HG03097 (cell line): ENCODE measurements at regions not wholly inside any gene's neighbourhood (a gene's known extent, or its start where the extent isn't known, plus 50 kb on each side); places are given as distances from the start of the nearest gene placed in this dataset.

Experiments used
- ATAC-seq: cut with Tn5 transposase; IDR thresholded peaks from one replicate; pipeline ENCODE4 v1.9.1; 2021; ENCODE audit not compliant: unreplicated experiment, low FRiP score

DNA sequence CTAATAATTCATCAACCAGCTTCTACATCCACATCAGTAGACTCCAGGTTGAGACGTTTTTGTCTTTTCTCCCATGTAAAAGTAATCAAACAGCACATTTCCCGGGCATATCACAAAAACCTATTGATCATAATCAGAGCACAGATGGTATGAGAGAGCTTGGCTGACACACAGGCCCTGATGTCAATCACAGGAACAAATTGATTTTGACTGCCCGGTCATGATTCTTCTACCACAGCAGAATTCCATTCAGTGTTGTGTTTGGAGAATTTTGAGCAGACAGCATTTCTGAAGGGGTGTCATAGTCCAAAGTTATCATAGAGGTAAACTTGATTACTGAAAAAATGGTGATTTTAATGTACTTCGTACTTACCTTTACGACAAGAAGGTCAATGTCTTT lies 351.1 kb downstream of the ZSWIM6 start:
- ATAC-seq, result no peak

DNA sequence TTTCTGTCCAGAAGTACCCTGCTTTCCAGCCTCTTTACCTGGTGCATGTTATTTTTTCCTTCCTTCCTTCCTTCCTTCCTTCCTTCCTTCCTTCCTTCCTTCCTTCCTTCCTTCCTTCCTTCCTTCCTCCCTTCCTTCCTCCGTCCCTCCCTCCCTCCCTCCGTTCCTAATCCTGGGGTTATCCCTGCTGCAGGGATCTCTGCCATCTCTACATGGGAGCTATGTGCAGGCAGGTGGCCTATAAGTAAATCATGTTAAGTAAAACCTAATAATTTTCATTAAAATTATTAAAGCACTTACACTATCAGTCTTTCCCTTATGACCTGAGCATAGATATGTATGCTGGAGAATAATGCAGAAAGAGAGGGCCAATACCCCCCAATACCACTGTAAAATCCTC lies 351.9 kb downstream of the ZSWIM6 start:
- ATAC-seq, result no peak

DNA sequence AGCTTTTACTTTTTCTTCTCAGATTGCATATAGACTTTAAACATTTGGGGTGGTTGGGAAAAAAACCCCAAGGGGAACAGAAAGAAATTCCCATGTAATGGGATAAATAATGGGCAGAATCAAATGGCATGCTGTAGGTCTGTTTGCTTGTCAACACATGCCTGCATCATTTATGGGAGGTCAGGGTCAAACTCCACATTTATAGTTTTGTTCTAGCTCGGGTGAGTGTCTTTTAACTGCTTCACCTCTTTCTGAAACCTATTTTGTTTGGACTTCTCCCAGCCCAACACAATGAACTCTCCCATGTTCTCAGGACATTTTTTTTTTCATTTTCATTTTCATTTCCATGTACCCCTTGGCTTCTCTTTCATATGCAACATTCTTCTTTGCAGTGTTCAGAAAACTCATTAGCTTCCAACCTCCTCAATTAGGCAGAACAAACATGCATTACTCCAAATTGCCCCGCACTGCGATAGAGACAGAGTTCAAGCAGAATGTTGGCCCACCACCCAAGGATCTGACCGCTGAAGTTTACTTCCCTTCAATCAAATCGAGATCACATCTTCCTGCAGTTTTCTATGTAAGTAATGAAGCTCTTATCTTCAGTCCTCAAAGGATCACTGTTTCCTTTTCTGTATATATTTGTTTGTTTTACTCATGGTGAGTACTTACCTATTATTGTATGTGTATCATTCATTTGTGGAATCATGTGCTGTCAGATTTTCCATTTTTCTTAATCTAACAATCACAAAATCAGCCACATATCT lies 354.6 kb downstream of the ZSWIM6 start:
- no peak for ATAC-seq

DNA sequence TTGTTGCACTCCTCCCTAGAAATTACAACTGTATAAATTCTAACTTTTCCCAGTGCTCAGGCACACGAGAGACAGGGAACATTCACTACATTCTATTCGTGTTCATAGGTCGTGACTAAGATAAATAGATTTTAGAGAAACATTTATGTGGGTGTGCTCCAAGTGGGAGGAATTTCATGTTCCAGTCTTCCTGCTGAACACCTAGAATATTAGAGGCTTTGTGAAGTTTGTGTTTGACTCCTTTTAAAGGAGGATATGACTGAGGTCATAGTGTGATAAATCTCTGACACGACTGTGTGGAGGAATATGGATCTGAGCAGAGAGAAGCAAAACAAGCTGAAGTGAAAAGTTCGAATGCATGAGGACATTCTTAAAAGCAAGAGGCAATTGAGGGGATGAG lies 355.3 kb downstream of the ZSWIM6 start:
- ATAC-seq, result no peak

DNA sequence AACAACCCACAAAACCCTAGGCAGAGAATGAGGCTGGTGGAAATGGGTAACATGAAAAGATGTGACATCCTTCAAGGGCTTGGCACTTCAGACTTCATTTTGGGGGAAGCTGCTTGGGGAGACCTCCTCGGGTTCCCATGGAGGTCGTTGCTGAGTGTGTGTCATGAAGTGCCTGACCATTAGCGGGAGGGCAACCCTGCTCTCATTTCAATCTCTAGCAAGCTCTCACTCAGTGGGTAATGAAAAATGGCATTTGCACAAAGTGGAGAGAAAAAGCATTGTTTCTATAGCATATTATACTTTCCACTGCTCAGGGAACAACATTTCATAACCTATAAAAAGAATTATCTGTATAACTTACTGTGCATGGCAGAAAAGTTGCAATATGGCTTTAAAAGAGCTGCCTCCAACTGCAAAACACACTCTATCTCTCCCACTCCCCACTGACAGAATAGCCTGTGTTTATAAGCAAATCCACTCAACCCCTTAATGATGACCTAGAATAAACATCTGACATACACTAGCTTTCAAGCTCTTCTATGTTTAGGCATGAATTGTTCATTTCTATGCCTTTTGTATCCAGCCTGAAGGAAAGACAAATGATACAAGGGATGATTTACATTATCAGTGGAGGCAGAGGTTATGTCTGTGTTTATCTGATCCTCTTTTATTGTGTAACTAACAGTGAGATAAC lies 357.2 kb downstream of the ZSWIM6 start:
- ATAC-seq, result no peak

GRCh38 chr5:61697809-61698558 lies 365.9 kb downstream of the ZSWIM6 start:
- ATAC-seq, result no peak

DNA sequence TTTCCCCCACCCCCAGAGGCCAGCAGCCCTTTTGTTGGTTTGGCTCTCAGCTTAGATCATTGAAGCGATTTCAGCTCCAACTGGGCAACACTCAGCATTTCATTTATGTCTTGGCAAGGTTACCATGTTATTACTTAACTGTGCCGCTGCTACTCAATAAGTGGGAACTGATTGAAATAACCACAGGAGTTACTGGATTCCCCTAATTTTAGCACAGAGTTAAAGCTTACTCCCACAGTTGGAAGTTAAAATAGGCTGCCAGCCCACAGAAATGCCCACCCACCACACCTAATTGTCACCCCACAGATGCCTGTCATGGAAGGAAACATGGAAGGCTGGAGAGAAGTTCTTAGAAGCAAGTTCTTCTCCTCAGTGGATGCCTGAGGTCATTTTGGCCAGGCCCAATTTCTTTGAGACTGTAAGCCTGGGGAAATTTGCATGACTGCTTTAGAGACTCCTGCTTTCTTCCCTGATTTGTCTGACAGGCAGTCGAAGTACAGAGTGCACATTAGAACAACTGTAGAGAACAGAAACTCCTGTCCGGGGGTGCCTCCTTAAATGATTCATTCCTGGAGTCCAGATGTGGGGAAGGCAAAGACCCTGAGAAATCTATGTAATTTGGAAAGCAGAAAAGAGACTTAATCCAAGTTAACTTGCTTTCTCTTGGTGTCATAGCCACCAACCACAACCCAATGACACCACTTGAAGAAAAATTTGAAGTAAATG lies 370.0 kb downstream of the ZSWIM6 start:
- ATAC-seq, result no peak

DNA sequence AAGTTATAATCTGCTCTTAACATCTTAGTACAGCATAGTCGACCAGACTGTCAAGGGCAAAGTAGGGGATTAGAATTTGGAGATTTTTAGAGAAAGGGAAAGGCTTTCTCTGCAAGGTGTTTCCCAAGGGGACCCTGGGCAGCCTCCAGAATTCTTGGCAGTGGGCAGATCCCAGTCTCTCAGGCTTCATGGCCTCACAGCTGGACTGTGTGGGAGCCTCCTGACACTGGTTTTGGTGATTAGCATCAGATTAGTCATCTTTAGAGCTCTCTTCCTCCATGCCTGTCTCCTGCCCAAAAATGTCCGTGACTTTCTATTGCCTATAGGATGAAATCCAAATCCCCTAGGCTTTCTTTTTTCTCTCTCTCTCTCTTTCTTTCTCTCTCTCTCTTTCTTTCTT lies 370.7 kb downstream of the ZSWIM6 start:
- ATAC-seq, result no peak

DNA sequence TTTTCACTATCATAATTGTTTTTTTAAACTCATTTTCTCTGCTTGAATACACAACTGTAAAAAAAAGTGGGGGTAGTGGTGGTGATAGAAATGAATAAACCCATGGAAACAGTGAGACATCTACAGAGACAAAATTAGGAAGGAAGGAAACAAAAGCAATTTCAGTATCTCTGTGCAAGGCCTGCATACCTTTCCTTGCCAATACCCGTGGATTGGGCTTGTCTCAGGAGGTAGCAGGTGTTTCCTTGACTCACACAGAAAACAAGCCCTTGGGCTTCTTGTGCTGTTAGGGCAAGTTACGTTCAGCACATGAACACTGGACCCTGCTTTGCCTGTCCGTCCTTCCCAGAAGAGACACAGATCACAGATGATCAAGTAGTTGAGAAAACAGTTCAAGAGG lies 372.2 kb downstream of the ZSWIM6 start:
- ATAC-seq, result no peak

DNA sequence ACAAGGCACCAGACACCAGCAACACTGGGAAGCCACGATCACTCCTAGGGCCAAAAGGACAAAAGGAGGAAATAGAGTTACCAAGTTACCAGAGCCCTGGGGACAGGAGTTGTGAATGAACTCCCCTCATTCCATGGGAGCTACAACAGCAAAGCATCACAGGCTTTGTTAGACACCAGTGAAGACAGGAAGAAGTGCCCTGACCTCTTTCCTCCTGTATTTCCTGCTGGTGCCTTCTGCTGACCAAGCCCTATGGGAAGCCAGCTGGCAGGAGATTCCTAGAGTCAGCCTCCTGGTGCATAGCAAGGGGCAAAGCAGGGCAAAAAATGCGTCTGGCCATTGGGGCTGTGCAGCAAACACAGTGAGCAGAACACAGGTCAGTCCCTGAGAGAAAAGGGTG lies 374.7 kb downstream of the ZSWIM6 start:
- ATAC-seq, result no peak

GRCh38 chr5:61719124-61719523 lies 387.1 kb downstream of the ZSWIM6 start:
- ATAC-seq, result no peak

DNA sequence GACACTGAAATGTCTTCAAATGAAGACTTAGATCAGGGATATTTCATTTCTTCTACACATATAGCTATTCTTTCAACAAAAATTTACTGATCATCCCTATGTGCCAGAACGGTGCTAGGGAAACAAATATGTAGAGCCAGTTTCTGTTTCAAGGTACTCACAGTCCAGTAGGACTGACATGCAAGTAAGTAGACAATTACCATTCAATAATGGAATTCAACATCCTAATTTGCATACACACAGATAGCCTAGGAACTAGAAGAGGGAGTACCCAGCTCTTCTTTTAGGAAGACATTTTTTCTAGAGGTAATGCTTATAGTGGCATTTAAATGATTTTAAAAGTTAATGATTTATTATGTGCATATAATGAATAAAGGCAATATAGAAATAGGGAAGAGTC lies 388.8 kb downstream of the ZSWIM6 start:
- ATAC-seq, result no peak

DNA sequence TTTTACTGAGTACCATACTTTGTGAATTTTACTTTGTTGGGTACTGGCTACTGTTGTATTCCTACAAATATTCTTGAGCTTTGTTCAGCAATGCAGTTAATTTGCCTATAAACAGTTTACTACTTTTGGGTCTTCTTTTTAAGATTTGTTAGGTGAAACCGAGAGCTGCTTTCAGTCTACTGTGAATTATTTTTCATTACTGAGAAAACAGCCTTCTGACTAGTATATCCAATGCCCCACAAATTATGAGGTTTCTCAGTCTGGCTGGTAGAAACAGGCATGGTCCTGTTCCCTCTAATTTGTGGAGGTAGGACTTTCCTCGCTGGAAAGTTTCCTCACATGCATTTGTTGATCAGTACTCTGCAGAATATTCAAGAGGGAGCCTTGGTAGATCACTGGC lies 392.0 kb downstream of the ZSWIM6 start:
- no peak for ATAC-seq

GRCh38 chr5:61728287-61728686 lies 396.2 kb downstream of the ZSWIM6 start:
- no peak for ATAC-seq

- ATAC-seq, result no peak
Measured at GRCh38 chr5:61730866-61731265, 398.8 kb downstream of the ZSWIM6 start.

- no peak for ATAC-seq
Measured at GRCh38 chr5:61731267-61731945, 399.3 kb downstream of the ZSWIM6 start.

DNA sequence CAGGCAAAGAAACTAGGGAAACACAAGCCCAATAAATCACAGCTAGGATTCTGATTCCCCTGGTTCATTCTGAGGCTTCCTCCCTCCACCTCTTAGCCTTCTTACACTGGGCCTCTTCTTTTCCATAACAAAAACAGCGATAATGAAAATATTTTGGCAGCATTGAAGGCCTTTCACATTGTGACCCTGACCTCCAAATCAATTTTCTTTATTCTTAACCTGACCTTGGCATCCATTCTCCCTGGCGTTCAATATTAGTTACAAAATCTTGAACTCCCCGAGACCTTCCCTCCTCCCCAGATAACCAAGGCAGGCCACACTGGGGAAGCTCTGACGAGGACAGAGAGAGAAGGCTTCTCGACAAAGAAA lies 399.9 kb downstream of the ZSWIM6 start:
- no peak for ATAC-seq

DNA sequence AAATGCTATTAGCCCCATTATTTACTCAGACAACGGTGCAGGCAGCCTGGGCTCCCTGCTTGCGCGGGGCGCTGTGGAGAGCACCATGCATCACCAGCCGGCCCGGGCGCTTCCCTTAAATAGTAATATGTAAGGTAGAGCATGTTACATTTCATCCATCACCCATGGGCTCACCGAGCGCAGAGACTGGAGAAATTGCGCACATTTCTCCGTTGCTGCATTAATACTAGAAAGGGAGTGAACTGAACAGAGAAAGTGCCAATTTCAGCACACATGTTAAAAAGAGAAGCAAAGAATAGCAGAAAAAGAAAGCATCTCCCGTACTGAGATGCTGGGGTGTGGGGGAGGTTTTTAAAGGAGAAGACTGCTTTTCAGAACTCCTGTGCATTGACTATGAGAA lies 400.3 kb downstream of the ZSWIM6 start:
- no peak for ATAC-seq

DNA sequence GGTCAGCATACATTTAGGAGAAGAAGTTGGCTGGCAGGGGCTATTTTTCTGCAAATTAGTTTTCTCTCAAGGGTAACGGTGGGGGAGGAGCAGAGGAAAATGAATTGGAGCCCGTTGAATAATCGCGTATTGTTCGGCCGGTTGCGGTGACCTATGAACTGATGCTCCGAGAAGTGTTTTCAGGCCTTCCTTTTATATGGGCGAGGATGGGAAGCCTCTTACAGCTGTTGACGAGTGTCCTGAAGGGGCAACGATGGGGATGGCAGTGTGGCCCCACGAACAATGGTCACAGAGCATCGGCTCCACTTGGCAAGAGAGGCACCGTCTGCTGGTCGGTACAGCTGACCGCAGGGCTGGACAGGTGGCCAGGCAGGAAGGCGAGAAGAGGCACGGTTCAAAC lies 400.7 kb downstream of the ZSWIM6 start:
- no peak for ATAC-seq

- no peak for ATAC-seq
Measured at GRCh38 chr5:61734001-61734400, 401.9 kb downstream of the ZSWIM6 start.

DNA sequence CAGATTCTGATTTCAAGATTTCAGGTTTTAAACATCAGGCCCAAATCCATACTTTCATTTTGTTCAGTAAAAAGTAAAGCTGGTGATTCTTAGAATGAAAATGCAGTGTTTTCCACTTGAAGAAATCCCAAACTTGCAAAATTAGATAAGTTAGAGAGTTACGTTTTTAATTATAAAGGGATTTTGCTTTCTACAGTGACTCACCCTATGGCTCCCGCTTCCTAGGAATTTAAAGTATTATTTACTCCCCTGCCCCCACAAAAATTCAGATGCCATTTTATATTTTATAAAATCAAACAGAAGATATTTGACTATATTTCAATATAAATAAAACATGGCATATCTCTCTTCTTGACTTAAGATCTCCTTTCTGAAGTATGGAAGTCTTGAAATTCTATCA lies 402.9 kb downstream of the ZSWIM6 start:
- ATAC-seq, result no peak
